GM19043 (cell line): ENCODE measurements at regions not wholly inside any gene's neighbourhood (a gene's known extent, or its start where the extent isn't known, plus 50 kb on each side); places are given as distances from the start of the nearest gene placed in this dataset.

Experiments used
- ATAC-seq: cut with Tn5 transposase; IDR thresholded peaks from one replicate; pipeline ENCODE4 v1.9.1; 2021; ENCODE audit warnings: low read depth; ENCODE audit not compliant: unreplicated experiment

DNA sequence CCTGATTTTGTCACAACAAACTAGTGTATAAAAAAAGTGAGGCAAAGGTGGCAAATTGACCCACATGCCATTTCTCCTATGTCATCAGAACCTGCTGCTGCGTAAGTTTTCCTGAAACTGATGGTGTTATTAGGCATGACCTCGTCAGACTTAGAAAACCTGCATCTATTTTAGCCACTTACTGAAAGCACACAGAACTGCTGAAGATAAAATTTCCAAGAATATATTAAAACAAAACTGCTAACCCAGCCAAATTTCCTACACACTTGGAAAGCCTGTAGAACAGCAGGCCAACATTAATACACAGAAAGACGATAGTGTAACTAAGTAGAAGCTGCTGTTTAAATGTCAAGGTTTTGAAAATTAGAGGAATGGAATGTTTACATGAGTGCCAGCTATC lies 674.5 kb upstream of the CXADR start:
- no peak for ATAC-seq

- ATAC-seq = no peak
Observed at GRCh38 chr21:16840538-16840937, 672.3 kb upstream of the CXADR start.

DNA sequence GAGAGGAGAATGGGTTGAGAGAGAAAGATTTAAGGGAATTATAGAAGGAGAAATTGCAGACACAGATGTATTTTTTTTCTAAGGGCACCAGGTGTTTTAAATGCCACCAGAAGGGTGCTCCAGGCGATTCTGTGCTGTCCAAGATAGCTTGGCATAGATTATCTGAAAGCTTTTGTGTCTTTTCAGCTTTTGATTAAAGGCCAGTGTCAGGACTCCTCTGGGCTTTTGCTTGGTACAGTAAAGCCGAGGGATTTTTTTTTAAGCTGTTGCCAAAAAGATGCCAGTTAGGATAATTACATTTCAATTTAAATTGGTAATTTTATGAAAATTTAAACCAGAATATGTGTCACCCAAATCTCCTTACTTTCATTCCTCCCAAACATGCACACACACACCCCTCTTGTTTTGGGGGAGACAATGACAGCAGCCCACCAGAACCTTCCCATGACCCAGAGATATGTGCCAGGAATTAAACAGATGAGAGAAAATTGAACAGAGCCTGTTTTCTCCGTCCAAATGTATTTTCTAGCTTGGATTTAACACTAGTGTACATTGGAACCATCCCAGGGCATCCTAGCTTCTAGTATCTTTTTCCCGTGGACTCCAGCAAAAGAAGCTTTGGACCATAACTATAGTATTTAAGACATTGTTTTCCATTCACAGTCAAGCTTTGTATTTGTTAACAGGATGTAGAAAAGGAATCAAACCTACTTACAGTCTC lies 670.7 kb upstream of the CXADR start:
- ATAC-seq = no peak

GRCh38 chr21:16842696-16843035 lies 670.2 kb upstream of the CXADR start:
- no peak for ATAC-seq

GRCh38 chr21:16847211-16847610 lies 665.6 kb upstream of the CXADR start:
- no peak for ATAC-seq

GRCh38 chr21:16851054-16851453 lies 661.8 kb upstream of the CXADR start:
- ATAC-seq = no peak

DNA sequence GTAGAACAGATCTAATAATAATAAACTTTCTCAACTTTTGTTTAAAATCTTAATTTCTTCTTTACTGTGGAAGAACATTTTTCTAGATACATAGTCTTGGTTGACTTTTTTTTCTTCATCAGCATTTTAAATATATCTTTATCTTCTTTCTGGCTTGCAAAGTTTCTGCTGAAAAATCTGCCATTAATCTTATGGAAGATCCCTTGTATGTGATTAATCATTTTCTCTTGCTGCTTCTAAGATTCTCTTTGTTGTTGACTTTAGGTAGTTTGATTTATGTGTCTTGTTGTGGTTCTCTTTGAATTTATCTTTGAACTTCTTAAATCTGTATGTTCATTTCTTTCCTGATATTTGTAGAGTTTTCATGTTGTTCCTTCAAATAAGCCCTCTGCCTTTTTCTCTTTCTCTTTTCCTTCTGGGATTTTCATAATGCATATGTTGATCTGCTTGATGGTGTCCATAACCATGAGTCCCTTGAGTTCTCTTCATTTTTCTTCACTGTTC lies 657.6 kb upstream of the CXADR start:
- ATAC-seq = no peak

DNA sequence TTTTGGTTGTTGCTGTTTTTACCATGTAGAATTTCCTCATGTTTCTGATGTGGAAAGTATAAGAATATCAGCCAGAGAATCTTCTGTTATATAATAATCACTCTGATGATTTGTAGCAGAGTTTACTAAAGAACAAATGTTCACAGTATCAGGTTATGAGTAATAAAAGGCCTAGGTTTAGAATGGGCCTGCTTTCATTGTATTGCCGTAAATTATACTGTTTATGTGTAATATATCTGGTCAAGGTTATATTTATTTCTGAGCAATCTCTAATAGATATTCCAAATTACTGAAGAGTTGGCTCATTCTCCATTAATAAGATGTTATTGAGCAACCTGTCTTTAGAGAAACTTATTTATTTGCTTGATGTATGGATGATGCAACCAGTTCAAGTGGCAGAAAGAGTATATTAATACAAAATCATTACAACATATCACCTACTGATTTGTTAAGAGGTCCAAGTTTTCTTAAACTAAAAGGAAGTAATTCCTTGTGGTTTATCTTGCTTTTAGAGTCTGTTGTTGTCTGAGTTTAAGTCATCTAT lies 649.4 kb upstream of the CXADR start:
- ATAC-seq = no peak

GRCh38 chr21:16863908-16864307 lies 648.9 kb upstream of the CXADR start:
- no peak for ATAC-seq

DNA sequence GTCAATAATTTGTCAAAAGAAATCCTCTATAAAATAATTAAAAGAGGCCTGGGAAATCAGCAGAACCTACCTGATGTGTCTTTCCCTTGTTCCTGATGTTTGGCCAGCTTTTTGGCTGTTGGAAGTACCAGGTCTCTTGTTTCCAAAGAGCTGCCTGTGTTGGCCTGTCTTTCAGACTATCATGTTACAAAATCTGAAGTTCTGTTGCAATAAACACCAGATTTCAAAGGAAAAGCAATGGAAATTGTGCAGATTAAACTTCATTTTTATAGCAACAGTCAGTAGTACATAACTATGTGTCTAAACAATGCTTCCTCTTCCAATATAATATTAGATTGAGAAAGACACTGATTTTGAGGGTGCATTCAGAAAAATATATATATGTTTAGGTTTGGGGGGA lies 647.2 kb upstream of the CXADR start:
- ATAC-seq = no peak

DNA sequence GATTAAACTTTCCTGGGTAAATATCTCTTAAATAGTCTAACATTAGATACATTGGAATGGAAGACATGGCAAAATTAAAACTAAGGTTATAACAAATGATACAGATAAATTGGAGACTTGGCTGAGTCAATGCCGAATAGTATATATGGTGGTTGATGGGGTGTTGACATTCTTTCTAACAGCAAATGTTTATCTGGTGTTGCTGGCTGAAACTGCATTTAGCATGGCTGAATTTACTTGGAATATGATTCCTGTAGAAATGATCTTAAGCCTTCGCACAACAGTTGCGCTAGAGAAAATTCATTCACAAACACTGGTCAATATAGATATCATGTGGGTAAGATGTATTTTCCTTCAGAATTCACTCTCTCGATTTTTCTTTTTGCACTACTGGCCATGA lies 646.0 kb upstream of the CXADR start:
- ATAC-seq = no peak

- ATAC-seq = no peak
Observed at GRCh38 chr21:16870103-16870502, 642.7 kb upstream of the CXADR start.

DNA sequence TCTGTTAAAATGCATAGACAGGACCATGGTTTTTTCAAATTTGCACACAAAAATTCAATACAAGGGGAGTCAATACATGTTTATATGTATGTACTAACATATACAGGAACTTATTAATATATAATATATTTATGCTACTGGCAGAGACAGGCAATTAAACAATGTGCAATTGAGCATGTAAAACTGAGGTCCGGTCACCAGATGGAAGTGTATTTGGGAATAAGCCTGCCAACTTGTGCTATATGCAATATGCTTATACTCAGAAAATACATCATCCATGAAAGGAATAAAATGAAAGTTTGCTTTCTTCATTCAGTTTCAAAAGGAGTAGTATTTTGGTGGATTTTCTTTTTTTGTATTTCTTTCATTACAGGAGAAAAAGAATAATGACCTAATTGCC lies 640.2 kb upstream of the CXADR start:
- no peak for ATAC-seq

DNA sequence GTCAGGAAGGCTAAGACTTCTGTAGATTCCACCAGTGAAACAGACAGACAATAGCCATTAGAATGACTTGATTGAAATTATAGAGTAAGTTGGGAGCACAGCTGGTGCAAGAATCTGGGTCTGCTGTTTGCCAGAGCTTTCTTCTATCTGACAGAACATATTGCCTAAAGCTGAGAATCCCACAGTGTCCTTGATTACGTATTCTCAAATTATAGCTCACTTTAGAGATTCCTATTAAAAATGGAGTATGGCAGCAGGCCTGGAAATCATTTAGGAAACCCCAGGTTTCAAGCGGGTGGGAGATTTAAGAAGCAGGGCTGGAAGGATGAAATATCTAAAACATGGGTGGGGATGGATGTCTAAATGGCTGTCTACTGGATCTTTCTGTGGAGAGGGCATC lies 639.7 kb upstream of the CXADR start:
- ATAC-seq = no peak

DNA sequence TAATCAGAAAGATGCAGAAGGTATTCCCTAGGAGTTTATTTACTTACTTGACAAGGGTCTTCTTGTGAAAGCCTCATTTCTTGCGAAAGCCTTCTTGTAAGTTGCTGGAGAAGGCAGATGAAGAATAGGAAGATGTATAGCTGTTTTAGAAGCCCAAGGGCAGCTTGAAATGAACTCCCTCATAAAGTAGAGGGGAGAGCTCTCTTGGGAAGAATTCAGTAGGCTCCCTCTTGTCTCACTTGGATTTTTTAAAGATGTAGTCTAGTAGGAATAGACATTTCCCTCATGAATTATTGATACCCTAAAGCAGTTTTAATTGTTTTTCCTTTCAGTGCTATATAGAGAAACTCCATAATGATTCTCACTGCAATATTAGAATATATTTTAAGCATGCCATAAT lies 639.2 kb upstream of the CXADR start:
- no peak for ATAC-seq

DNA sequence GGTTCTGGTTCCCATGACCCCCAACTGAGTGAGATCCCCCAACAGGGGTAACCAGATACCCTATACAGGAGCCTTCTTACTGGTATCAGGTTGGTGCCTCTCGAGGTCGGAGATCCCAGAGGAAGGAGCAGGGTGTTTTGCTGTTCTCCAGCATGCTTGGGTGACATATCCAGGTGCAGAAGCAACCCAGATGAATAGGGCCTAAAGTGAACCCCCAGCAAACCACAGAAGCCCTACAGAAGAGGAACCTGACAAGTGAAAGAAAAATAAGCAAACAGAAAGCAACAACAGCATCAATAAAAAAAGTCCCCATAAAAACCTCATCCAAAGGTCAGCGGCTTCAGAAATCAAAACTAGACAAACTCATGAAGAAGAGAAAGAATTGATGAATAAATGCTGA lies 633.4 kb upstream of the CXADR start:
- no peak for ATAC-seq

DNA sequence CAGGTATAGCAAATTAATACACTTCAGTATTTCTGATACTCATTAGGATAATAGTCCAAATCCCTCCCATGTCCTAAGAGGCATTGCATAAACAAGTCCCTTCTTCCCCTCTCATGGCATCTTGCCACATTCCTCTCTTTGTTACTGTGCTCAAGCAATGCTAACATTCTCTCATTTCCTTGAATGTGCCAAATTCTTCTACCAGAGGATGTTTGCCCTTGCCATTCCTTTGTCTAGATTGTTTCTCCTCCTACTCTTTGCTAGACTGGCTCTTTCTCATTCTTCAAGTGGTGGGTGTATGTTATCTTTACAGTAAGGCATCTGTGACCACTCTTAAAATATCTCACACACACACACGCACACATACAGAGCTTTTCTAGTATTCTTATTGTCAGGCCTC lies 621.0 kb upstream of the CXADR start:
- no peak for ATAC-seq

DNA sequence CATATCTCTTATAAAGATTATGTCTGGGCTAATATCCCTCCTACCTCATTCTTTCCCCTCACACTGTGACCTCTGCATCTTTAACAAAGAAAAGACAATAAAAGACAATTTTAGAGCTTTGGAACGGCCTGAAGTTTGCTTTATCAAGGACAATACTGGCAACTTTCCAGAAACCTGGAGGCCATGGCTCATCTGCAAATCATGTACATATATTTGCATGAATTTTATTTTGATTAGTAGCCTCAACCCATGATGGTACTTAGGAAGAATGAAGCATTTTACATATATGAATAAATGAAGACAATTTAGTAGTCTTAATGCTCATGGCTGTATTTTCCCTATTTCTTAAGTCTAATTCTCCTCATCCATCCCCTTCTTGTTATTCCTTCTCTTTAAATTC lies 612.2 kb upstream of the CXADR start:
- ATAC-seq = no peak

- no peak for ATAC-seq
Observed at GRCh38 chr21:16908077-16908476, 604.8 kb upstream of the CXADR start.

- no peak for ATAC-seq
Observed at GRCh38 chr21:16910435-16911165, 602.2 kb upstream of the CXADR start.

GRCh38 chr21:16911166-16911607 lies 601.7 kb upstream of the CXADR start:
- ATAC-seq = no peak

GRCh38 chr21:16912075-16912474 lies 600.8 kb upstream of the CXADR start:
- no peak for ATAC-seq
